ENCODE measurements at regions not wholly inside any gene's neighbourhood (a gene's known extent, or its start where the extent isn't known, plus 50 kb on each side); places are given as distances from the start of the nearest gene placed in this dataset.

DNA sequence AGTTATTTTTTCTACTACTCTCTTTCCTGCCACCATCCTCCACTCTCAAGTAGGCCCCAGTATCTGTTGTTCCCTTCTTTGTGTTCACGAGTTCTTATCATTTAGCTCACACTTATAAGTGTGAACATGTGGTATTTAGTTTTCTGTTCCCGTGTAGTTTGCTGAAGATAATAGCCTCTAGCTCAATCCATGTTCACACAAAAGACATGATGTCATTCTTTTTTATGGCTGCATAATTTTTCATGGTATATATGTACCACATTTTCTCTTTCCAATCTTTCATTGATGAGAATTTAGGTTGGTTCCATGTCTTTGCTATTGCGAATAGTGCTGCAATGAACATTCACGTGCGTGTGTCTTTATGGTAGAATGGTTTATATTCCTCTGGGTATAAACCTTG is 237.9 kb upstream of the FERMT1 start:
- Mint-ChIP-seq H3K27me3 (ENCODE audit: low read depth, unreplicated experiment) (peaks cover 3% of the 10 kb centered on the region), H3K4me1 (ENCODE audit: low read depth, unreplicated experiment) (no peaks in the 10 kb centered on the region), H3K4me3 (ENCODE audit: unreplicated experiment) (no peak overlapping the region), H3K9me3 (ENCODE audit: unreplicated experiment) (no peaks in the 10 kb centered on the region), H3K27ac (ENCODE audit: unreplicated experiment) (no peak overlapping the region), H3K36me3 (ENCODE audit: low read depth, unreplicated experiment) (no peaks in the 10 kb centered on the region)
- H3K27me3 ChIP-seq (ENCODE audit: insufficient read depth, low read length) = no peaks in the 10 kb centered on the region
- H2AFZ ChIP-seq (ENCODE audit: low read depth, low read length) = no peak overlapping the region
- H3K36me3 ChIP-seq (ENCODE audit: insufficient read depth, low read length) = no peaks in the 10 kb centered on the region
- FAIRE-seq (no peak), DNase-seq (ENCODE audit: low read depth) (no peak)
- H3K9me3 ChIP-seq (ENCODE audit: insufficient read depth, low read depth, low read length) = no peaks in the 10 kb centered on the region
- H4K20me1 ChIP-seq (ENCODE audit: insufficient read depth, low read length) = no peaks in the 10 kb centered on the region
- no peak overlapping the region for H3K4me2 ChIP-seq (ENCODE audit: low read length)
- no peak for TF ChIP-seq EZH2 (IDR thresholded peaks at IDR 0.05; ENCODE audit: insufficient read depth, low read length)
- TF ChIP-seq, protein P1, sequence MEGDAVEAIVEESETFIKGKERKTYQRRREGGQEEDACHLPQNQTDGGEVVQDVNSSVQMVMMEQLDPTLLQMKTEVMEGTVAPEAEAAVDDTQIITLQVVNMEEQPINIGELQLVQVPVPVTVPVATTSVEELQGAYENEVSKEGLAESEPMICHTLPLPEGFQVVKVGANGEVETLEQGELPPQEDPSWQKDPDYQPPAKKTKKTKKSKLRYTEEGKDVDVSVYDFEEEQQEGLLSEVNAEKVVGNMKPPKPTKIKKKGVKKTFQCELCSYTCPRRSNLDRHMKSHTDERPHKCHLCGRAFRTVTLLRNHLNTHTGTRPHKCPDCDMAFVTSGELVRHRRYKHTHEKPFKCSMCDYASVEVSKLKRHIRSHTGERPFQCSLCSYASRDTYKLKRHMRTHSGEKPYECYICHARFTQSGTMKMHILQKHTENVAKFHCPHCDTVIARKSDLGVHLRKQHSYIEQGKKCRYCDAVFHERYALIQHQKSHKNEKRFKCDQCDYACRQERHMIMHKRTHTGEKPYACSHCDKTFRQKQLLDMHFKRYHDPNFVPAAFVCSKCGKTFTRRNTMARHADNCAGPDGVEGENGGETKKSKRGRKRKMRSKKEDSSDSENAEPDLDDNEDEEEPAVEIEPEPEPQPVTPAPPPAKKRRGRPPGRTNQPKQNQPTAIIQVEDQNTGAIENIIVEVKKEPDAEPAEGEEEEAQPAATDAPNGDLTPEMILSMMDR (IDR thresholded peaks at IDR 0.05; ENCODE audit: insufficient read depth, low read depth, low read length) = no peak
- H3K27ac ChIP-seq (ENCODE audit: low read depth, low read length) = no peak overlapping the region
- no peaks in the 10 kb centered on the region for H3K79me2 ChIP-seq (ENCODE audit: insufficient read depth, low read length)
- no peak overlapping the region for H3K4me3 ChIP-seq (ENCODE audit: insufficient read depth, low read depth, low read length)
- no peak overlapping the region for H3K9ac ChIP-seq (ENCODE audit: low read length)
- no peaks in the 10 kb centered on the region for H3K4me1 ChIP-seq (ENCODE audit: insufficient read depth, low read length)

DNA sequence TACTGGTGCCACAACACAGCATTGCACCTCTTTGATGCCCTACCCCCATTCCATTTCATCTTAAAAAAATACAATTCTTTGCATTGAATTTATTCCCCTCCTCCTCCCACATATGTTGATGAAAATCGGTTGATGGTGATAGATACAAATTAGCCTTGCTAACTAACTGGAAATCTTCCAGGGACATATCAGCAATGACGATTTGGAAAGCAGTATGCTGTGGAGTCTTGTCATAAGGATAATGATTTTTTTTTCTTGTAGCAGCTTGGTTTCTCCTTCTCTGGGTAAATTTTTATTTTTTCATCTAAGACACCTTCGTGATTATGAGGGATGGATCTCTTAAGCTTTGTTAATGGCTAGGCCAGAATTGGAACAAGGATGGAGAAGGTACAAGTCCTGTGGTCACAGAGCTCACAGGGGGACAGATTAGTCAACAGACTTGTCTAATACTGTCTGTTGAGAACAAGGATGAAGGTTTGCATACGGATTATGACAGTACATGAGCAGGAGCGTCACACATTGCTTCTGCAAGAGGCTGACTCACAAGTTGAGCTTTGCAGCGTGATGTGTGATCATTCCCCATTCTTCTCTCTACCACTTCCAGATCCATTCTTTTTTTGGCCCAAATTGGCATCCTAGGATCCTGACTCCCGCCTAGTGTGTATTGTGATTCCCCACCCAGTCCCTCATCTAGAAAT is 233.1 kb upstream of the FERMT1 start:
- Histone ChIP-seq H3K27ac (ENCODE audit: low read depth, low read length) (no peak overlapping the region), H3K4me3 (ENCODE audit: insufficient read depth, low read depth, low read length) (no peak overlapping the region), H3K9ac (ENCODE audit: low read length) (no peak overlapping the region), H4K20me1 (ENCODE audit: insufficient read depth, low read length) (no peaks in the 10 kb centered on the region), H3K9me3 (ENCODE audit: insufficient read depth, low read depth, low read length) (no peaks in the 10 kb centered on the region), H3K4me1 (ENCODE audit: insufficient read depth, low read length) (no peaks in the 10 kb centered on the region), H3K79me2 (ENCODE audit: insufficient read depth, low read length) (no peaks in the 10 kb centered on the region), H2AFZ (ENCODE audit: low read depth, low read length) (no peak overlapping the region), H3K4me2 (ENCODE audit: low read length) (no peak overlapping the region), H3K36me3 (ENCODE audit: insufficient read depth, low read length) (no peaks in the 10 kb centered on the region), H3K27me3 (ENCODE audit: insufficient read depth, low read length) (no peaks in the 10 kb centered on the region)
- H3K27me3 Mint-ChIP-seq (ENCODE audit: low read depth, unreplicated experiment) = peaks cover 3% of the 10 kb centered on the region
- H3K27ac Mint-ChIP-seq (ENCODE audit: unreplicated experiment) = no peak overlapping the region
- DNase-seq (ENCODE audit: low read depth) (no peak), FAIRE-seq (no peak)
- TF ChIP-seq, protein P1 (IDR thresholded peaks at IDR 0.05; ENCODE audit: insufficient read depth, low read depth, low read length) = no peak
- no peak for TF ChIP-seq EZH2 (IDR thresholded peaks at IDR 0.05; ENCODE audit: insufficient read depth, low read length)
- no peaks in the 10 kb centered on the region for H3K36me3 Mint-ChIP-seq (ENCODE audit: low read depth, unreplicated experiment)
- no peaks in the 10 kb centered on the region for H3K4me1 Mint-ChIP-seq (ENCODE audit: low read depth, unreplicated experiment)
- no peak overlapping the region for H3K4me3 Mint-ChIP-seq (ENCODE audit: unreplicated experiment)
- no peaks in the 10 kb centered on the region for H3K9me3 Mint-ChIP-seq (ENCODE audit: unreplicated experiment)

DNA sequence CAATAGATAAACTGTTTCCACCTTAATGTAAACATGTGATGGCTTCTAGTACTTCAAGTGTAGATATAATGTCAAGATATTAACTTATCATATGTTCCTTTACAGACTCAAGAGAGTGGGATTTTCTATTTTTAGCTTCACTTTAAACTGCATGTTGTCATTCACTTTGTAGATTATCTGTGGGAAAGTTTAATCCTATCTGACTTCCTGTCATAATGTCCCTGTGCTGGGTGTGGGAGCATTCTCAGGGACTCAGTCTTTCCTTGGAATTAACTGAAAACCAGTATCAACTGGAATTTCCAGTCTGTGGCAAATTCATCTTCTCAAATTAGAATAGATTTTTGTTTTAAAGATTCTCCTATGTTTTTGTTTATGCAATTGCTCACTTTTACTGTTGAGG is 226.1 kb upstream of the FERMT1 start:
- Mint-ChIP-seq H3K4me1 (ENCODE audit: low read depth, unreplicated experiment) (peaks cover 6% of the 10 kb centered on the region), H3K4me3 (ENCODE audit: unreplicated experiment) (no peak overlapping the region), H3K27me3 (ENCODE audit: low read depth, unreplicated experiment) (no peaks in the 10 kb centered on the region), H3K9me3 (ENCODE audit: unreplicated experiment) (no peaks in the 10 kb centered on the region), H3K27ac (ENCODE audit: unreplicated experiment) (no peak overlapping the region), H3K36me3 (ENCODE audit: low read depth, unreplicated experiment) (no peaks in the 10 kb centered on the region)
- no peaks in the 10 kb centered on the region for H3K79me2 ChIP-seq (ENCODE audit: insufficient read depth, low read length)
- H4K20me1 ChIP-seq (ENCODE audit: insufficient read depth, low read length) = no peaks in the 10 kb centered on the region
- no peak for FAIRE-seq
- no peaks in the 10 kb centered on the region for H3K27me3 ChIP-seq (ENCODE audit: insufficient read depth, low read length)
- TF ChIP-seq EZH2 (IDR thresholded peaks at IDR 0.05; ENCODE audit: insufficient read depth, low read length) = no peak
- TF ChIP-seq, protein P1 (IDR thresholded peaks at IDR 0.05; ENCODE audit: insufficient read depth, low read depth, low read length) = no peak
- H3K27ac ChIP-seq (ENCODE audit: low read depth, low read length) = no peak overlapping the region
- H3K4me1 ChIP-seq (ENCODE audit: insufficient read depth, low read length) = no peaks in the 10 kb centered on the region
- no peak overlapping the region for H2AFZ ChIP-seq (ENCODE audit: low read depth, low read length)
- H3K9ac ChIP-seq (ENCODE audit: low read length) = no peak overlapping the region
- no peak overlapping the region for H3K4me3 ChIP-seq (ENCODE audit: insufficient read depth, low read depth, low read length)
- peaks cover 3% of the 10 kb centered on the region for H3K9me3 ChIP-seq (ENCODE audit: insufficient read depth, low read depth, low read length)
- no peak for DNase-seq (ENCODE audit: low read depth)
- no peak overlapping the region for H3K4me2 ChIP-seq (ENCODE audit: low read length)
- H3K36me3 ChIP-seq (ENCODE audit: insufficient read depth, low read length) = no peaks in the 10 kb centered on the region

All from astrocyte (in vitro differentiated cells and primary cell).